Activated T-helper 9 cell treated with anti-CD3 and anti-CD28 coated beads, Interleukin-2, amount 50 U/mL, for 16 hours (primary cell): ENCODE measurements at regions not wholly inside any gene's neighbourhood (a gene's known extent, or its start where the extent isn't known, plus 50 kb on each side); places are given as distances from the start of the nearest gene placed in this dataset.

Experiments used
- DNase-seq: peaks from one replicate; pipeline ENCODE4 v3.0.0-alpha.2; 2020; ENCODE audit warnings: low read depth

- no peak for DNase-seq
Measured at GRCh38 chr7:67553378-67553777, 556.7 kb downstream of the TYW1 start.

GRCh38 chr7:67554986-67555385, 558.4 kb downstream of the TYW1 start:
- DNase-seq: no peak

DNA sequence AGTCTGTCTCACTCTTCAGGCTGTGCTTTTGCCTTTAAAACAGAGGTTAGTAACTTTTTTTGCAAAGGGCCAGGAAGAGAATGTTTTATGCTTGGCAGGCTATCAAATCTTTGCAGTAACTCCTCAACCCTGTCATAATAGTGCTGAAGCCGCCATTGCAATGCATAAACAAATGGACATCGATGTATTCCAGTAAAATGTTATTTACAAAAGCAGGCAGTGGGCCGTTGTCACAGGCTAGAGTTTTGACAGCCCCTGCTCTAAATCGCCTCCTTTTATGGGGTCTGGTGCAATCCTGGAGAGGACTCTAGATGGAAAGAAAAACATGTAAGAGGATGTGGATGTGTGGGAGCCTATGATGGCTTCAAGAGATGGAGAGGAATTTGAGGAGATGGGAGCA, 568.3 kb downstream of the TYW1 start:
- no peak for DNase-seq

DNA sequence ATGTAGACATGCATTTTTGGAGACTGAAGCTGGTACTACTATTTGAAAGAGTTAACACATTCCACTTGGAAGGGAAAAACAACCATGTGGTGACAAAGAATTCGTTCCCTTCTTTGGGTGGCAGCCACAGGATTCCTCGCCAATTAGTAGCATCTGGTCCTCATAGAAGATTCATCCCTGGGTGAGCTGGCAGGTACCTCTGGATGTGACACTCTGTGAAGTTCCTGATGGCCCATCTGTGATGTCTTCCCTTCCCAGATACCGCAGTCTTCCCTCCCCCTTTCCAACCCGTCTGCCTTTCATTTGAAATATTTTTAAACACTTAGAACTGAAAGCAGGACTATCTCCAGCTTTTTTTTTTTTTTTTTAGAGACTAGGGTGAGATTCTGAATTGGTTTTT, 569.5 kb downstream of the TYW1 start:
- DNase-seq: no peak

- no peak for DNase-seq
Measured at GRCh38 chr7:67571026-67571545, 574.5 kb downstream of the TYW1 start.

GRCh38 chr7:67573639-67574038, 577.0 kb downstream of the TYW1 start:
- DNase-seq: no peak

DNA sequence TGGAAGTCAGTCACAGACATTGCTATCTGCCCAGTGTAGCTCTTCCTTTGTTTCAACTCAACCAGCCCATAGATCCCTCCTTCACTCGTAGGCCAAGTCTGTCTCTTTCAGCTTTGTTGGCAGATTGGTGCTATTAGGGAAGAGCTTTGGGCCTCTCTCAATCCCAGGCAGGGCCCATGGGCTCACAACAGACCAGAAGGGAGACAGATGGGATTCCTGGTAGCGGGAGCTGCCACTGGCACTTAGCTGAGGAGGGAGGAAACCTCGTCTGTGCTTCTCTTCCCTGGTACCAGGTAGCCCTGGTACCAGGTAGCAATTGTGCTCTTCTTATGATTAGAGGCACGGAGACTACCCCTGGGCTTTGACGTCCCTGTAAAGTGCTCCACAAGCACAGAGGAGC, 592.0 kb downstream of the TYW1 start:
- no peak for DNase-seq

GRCh38 chr7:67589183-67589582, 592.5 kb downstream of the TYW1 start:
- no peak for DNase-seq

DNA sequence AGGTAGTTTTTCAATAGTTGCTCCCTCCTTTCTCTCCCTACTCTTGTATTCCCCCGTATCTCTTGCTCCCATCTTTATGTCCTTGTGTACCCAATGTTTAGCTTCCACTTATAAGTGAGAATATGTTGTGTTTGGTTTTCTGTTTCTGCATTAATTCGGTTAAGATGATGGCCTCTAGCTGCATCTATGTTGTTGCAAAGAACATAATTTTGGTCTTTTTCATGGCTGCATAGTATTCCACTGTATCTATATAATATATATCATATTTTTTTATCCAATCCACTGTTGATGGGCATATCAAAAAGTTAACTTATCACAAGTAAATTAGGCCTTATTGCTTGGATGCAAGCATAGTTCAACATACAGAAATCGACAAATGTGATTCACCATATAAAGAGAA, 594.0 kb downstream of the TYW1 start:
- DNase-seq: no peak

DNA sequence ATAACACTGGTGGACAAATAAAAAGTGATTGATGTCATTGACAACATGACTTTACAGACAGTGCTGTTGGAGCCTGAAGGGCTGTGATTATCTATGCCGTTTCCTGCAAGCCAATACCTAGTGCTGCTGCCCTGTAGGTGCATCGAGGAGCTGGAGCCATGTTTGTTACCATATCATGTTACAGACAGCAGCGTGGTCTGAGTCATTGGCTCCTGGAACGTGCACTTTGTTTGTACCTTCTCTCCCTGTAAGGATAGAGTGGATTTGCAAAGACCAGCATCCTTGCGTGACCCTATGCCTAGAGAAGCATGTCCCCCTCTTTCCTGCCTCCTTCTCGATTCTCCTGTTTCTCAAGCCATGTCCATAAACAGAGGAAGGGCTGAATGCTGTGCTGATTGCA, 597.2 kb downstream of the TYW1 start:
- DNase-seq: no peak

GRCh38 chr7:67595431-67596180, 599.0 kb downstream of the TYW1 start:
- DNase-seq: no peak

GRCh38 chr7:67597161-67597560, 600.5 kb downstream of the TYW1 start:
- DNase-seq: no peak

GRCh38 chr7:67598469-67598868, 601.8 kb downstream of the TYW1 start:
- DNase-seq: no peak

GRCh38 chr7:67599331-67600062, 602.9 kb downstream of the TYW1 start:
- no peak for DNase-seq

GRCh38 chr7:67602246-67602887, 605.7 kb downstream of the TYW1 start:
- no peak for DNase-seq

DNA sequence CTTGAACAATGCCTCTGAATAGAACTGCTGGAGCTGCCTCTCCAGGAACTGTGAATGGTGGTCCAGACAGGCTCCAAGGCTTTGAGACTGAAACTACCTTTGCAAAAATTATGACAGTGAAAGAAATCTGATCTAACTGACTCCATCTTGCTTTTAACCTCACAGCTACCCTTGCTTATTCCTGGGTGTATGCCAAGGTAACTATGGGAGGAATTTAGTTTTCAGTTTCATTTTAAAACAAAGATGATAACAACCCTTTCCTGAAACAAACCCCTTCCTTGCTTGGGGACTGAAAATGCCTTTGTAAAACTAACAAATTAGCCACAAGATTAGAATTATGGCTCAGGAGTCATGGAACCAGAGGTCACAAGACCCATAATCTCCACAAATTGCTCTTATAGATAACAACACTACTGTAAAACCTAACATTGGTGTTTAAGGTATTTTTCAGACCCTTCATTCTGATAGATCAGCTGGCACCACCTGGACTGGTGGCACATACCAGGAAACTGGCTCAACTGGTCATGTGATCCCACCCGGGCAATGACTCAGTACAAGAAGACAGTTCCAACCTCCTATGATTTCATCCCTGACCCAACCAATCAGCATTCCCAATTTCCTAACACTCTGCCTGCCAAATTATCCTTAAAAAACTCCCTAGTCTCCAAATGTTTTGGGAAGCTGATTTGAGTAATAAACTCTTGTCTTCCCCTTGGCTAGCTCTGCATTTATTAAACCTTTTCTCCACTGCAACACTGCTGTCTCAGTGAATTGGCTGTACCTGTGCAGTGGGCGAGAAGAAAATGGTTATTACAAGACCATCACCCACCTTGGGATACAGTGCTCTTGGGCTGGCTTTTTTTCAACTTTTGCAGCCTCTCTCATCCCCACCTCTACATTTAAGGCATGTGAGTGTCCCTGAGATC, 608.1 kb downstream of the TYW1 start:
- DNase-seq: no peak

GRCh38 chr7:67608806-67609205, 612.2 kb downstream of the TYW1 start:
- no peak for DNase-seq

GRCh38 chr7:67610897-67611296, 614.3 kb downstream of the TYW1 start:
- no peak for DNase-seq

GRCh38 chr7:67614843-67615242, 618.2 kb downstream of the TYW1 start:
- no peak for DNase-seq

- no peak for DNase-seq
Measured at GRCh38 chr7:67616517-67616916, 619.9 kb downstream of the TYW1 start.

GRCh38 chr7:67618556-67619162, 622.0 kb downstream of the TYW1 start:
- DNase-seq: no peak
